NK-92 treated with Interleukin-12 subunit alpha and Interleukin-12 subunit beta, amount 100 ng/mL, for 24 hours (cell line): ENCODE measurements at regions not wholly inside any gene's neighbourhood (a gene's known extent, or its start where the extent isn't known, plus 50 kb on each side); places are given as distances from the start of the nearest gene placed in this dataset.
"Not testable (repeated sequence)": the region's sequence is repeated elsewhere in the genome, so short reads cannot be mapped to it uniquely, and the experiment has no call there.

Experiments used
- DNase-seq: peaks from one replicate; lab custom pipeline; 2025; lab: John Stamatoyannopoulos, UW

- no peak for DNase-seq
Measured at GRCh38 chr9:106438928-106439327, 424.0 kb upstream of the ZNF462 start.

DNA sequence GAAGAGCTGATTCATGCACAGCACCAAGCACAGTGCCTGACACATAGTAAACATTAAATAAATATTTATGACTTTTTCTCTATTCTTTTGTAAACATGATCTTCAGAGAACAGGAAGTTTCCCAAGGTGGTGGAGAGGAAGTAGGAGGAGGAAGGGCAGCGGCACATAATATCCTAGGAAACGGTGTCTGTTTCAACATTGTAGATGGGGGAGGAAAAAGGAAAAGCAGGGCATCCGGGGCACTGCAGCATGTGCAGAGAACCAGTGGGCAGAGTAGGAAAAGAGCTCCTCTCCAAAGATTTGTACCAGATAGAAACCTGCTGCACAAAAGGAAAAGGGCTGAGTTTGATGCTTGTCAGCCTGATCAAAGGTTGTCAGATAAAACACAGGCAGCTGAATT, 421.7 kb upstream of the ZNF462 start:
- DNase-seq: no peak

- no peak for DNase-seq
Measured at GRCh38 chr9:106443520-106443919, 419.4 kb upstream of the ZNF462 start.

- no peak for DNase-seq
Measured at GRCh38 chr9:106445107-106445506, 417.9 kb upstream of the ZNF462 start.

- DNase-seq: no peak
Measured at GRCh38 chr9:106449336-106449927, 413.5 kb upstream of the ZNF462 start.

DNA sequence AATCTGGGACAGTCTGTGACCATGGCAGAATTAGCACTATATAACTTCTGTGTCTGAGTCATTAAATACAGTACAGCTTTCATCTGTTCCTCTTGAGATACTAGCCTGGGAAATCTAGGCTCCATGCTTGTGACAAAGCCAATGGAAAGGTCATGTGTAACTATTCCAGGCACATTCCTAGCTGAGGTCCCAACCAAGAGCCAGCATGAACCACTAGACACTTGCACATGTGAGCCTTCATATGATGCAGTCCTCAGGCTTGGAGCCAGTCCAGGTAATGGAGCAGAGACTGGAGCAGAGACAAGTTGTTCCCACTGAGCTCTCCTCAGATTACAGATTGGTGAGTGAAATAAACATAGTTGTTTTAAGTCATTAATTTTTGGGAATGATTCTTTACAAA, 412.4 kb upstream of the ZNF462 start:
- no peak for DNase-seq

DNA sequence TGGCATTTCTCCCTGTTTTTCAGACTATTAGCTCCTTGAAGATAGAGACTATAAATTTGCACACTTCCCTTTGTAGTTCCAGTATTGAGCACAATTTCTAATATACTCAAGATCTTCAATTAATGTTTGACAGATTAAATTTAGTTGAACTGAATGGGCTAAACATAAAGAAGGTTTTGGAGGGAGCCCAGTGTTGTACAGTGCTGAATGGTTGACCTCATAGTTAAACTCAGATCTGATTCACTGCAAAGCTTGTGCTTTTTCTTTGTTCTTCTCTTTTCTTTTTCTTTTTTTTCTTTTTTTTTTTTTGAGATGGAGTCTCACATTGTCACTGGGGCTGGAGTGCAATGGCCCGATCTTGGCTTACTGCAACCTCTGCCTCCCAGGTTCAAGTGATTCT, 411.7 kb upstream of the ZNF462 start:
- no peak for DNase-seq

GRCh38 chr9:106456581-106456980, 406.4 kb upstream of the ZNF462 start:
- DNase-seq: no peak

GRCh38 chr9:106467113-106467864, 395.7 kb upstream of the ZNF462 start:
- no peak for DNase-seq

DNA sequence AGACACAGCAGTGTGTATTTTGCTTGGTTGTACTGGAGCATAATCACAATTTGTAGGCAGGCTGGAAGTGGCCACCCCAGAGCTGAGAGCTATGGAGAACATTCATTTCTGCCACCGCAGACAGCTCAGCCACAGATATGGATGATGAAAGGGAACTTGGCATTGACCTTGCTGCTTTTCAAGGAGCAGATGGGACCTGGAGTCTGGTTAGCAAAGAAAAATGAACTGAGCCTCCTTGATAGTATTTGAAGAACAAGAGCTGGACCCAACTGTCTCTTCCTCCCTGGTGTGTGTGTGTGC, 395.2 kb upstream of the ZNF462 start:
- no peak for DNase-seq

DNA sequence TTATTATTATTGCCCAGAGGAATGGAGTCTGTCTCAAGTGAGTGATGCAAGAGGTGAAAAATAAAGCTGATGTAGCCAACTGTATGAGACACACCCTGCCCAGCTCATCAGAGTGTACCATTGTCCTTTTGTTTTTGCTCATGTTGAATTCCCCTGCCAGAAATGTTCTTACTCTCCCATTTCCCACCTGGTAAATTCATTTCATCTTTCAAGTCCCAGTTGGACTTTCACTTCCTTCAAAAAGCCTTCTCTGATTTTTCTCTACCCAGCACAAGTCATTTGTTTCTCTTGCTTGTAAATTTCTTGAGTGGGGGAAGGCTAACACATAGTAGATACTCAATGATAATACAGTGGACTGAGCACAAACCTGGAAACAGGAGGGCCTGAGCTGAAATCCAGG, 394.5 kb upstream of the ZNF462 start:
- DNase-seq: no peak

GRCh38 chr9:106478312-106478711, 384.7 kb upstream of the ZNF462 start:
- DNase-seq: no peak

DNA sequence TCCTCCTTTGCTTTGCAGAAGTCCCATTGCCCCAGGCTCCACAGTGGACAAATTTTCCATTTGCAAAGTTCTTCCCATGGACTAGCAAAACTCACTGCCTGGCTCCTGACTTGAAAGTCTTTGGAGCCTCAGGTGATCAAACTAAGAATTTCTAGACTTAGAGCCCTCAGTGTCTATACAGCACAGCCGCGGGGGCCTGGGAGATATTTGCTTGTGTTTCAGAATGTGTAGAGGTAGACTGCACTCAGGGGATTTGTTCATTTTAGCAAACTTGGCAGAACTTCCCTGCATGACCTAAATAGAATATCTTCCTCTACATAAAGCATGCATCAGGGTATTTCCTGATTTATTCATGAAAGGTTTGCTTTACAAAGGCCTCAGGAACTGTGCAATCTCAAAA, 384.2 kb upstream of the ZNF462 start:
- DNase-seq: no peak

DNA sequence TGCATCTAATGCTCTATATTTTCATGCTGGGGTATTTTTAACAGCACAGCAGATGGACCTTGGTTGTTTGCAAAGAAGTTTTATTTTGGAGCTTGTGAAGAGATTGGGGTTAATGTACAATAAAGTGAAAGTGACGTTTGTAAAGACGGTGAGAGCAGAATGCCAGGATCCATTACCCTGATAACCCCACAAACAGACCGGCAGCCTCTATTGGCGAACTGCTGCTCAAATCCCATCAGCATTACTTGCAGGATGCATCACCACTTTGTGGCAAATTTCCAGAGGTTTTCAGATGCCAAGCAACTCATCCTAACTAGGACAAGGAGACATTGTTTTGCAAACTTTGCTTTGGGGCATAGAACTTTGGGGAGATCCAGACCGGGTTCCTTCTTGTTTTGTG, 383.3 kb upstream of the ZNF462 start:
- DNase-seq: no peak

DNA sequence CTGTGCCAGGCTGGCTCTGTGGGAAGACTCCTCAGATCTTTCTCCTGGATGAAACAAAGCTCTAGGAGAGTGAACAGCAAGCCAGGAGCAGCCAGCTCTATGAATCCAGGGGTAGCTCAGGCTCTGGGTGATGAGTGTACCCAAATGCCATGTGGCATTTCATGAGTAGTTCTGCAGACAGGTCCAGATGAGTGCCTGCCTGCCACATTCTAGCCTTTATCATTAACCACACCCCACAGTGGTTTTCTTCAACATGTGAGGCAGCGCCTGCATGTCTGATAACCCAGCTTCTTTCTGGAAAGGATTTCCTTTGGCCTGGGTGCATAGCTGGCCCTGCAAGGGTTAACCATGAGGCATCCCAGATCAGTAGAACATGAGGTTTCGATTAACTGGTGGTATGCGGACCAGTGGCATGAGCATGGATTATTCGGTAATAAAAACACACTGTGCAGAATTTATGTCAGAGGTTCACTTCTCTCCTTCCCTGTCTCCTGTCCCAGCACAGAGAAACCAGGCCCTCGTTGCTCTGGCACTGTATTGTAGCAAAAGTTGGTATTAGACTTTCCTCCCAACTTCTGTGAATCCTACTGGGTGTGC, 381.9 kb upstream of the ZNF462 start:
- DNase-seq: no peak

DNA sequence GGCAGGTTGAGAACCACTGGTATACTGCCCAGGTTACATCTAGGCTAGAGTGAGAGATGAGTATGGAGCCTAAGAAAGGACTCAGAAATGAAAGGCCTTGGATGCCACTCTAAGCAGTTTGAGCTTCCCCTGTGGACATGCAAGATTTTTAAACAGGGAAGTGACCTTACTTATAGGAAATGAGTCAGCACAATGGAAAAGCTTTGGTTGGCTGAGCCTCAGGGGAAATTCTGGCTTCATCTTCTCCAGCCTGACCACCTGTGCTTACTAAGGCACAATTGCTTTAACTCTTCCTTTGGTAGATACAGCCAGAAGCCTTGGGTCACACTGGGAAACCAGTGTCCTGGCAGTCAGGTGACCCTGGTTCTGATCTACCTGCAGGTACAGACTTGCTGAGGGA, 380.2 kb upstream of the ZNF462 start:
- no peak for DNase-seq

DNA sequence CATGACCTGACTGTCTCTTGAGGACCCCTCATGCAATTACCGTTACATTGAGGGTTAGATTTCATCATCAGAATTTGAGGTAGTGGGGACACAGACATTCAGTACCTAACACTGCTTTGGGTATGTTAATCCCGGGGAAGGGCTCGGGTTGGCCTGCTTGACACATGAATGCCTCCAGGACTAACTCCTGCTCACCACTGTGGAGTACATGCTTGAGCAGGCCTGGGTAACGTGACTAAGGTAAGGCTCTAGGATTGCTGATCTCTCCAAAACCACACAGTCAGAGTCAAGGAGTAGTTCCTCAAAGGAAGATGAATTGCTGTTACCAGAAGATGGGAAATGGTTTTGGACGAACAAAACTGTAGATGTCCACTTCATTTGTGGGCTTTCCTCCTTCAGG, 376.3 kb upstream of the ZNF462 start:
- DNase-seq: no peak

DNA sequence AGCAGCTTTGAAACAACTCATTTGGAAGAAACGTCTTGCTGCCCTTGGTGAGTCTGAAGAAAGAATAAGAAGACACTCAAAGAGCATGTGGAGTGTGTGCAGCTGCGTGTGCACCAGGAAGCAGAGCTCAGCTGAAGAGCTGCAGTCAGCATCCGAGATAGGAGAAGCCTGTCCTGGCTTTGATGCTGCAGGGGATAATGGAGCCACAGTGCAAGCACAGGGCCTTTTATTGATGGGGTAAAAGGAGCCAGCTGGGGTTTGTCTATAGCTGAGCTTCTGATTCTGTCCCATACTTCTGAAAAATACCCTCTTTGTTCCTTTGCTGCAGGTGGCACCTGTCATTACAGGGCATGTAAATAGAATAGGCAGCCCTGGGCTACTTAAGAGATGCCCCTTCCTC, 375.7 kb upstream of the ZNF462 start:
- DNase-seq: no peak

DNA sequence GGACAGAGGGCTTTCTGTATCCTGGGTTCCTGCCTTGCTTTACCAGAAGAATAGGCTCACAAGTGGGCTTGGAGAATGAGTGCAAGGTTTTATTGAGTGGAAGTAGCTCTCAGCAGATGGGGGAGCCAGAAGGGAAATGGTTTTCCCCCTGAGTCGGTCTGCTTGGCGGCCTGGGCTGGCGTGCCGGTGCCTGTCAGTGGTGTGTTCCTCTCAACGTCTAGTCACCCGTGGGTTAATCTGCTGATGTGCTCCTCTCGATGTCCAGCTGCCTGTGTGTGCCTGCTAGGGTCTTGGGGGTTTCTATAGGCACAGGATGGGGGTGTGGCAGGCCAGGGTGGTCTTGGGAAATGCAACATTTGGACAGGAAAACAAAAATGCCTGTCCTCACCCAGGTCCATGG, 370.8 kb upstream of the ZNF462 start:
- not testable (repeated sequence) for DNase-seq

DNA sequence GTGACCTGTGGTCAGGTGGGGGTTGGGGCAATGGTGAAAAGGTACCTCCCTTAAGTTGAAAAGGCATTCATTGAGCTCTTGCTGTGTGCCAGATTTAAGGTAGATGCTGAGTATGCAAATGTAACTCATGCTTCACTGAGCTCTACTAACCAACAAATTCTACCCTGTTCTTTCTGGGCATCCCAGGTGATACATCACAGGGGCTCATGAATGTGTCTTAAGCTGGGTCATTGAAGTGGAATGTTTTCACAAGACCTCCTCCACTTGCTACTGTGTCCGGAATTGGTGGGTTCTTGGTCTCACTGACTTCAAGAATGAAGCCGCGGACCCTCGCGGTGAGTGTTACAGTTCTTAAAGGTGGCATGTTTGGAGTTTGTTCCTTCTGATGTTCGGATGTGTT, 362.8 kb upstream of the ZNF462 start:
- DNase-seq: no peak

DNA sequence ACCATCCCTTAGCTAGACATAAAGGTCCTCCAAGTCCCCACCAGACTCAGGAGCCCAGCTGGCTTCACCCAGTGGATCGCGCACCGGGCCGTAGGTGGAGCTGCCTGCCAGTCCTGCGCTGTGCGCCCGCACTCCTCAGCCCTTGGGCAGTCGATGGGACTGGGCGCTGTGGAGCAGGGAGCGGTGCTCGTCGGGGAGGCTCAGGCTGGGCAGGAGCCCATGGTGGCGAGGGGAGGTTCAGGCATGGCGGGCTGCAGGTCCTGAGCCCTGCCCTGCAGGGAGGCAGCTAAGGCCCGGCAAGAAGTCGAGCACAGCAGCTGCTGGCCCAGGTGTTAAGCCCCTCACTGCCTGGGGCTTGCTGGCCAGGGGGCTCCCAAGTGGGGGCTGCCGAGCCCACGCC, 361.8 kb upstream of the ZNF462 start:
- DNase-seq: not testable (repeated sequence)

DNA sequence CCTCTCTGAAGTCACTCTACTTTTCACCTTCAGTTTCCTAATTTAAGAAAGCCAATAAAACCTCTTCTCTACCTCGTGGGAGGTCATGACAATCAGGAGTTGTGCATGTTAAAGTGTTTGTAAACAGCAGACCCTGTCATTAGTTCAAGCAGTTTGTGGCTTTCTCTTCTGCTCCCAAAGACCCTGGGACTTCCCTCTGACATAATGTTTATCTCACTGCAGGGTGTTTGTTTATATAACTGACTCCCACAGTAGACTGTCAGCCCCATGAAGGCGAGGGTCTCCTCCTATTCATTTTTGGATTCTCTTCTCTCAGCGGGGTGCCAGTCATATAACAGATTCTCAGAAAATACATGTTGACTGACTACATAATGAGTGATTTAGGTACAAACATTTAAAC, 360.0 kb upstream of the ZNF462 start:
- DNase-seq: no peak

GRCh38 chr9:106503759-106504158, 359.2 kb upstream of the ZNF462 start:
- DNase-seq: no peak

DNA sequence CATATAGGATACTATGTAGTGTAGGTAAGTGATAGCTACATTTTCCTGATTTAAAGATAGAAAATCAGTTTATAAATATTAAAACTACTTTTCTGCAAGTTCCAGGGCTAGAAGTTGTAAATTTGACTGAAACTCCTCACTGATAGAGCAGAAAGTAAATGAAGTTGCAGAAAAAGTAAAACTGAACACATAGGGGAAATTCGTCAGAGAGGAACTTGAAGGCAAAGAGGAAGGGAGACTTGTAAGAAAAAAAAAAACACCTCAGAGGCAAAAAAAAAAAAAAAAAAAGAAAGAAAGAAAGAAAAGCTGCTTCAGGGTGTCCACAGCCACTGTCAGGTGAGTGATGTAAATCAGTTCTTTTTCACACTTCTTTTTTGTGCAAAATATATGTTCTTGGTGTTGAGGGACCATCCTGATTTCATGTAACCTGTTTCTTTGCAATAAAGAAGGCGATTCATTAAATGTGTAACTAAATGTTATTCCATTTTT, 336.2 kb upstream of the ZNF462 start:
- no peak for DNase-seq
